CD4-positive, alpha-beta T cell (primary cell): ENCODE measurements at regions not wholly inside any gene's neighbourhood (a gene's known extent, or its start where the extent isn't known, plus 50 kb on each side); places are given as distances from the start of the nearest gene placed in this dataset.

ENCODE experiments used
- ATAC-seq: fragments of 200-7000 bp; cut with Tn5 transposase; one replicate; pipeline ENCODE4 v1.10.0; 2022; ENCODE audit warnings: mild to moderate bottlenecking; ENCODE audit not compliant: poor library complexity
- CTCF ChIA-PET: fragments of 350-600 bp; sonication (Branson Sonifier 250); formaldehyde crosslinking; loops from one replicate; lab custom pipeline; 2021; ENCODE audit warnings: antibody characterized with exemption, inconsistent platforms; lab: Charles Lee
- POLR2A ChIA-PET: fragments of 350-600 bp; sonication (Branson Sonifier 250); formaldehyde crosslinking; loops from one replicate; lab custom pipeline; 2021; ENCODE audit warnings: antibody characterized with exemption, inconsistent platforms; lab: Charles Lee
- DNase-seq, 14 experiments: peaks; one replicate each; pipeline ENCODE4 v3.0.0-alpha.2; 2013 to 2020; ENCODE audit warnings: mixed read lengths in 2 of 14
- H3K27ac ChIP-seq, 2 donors: one replicate each; pipeline versions ENCODE4 v1.5.1 to v1.7.0; 2013; ENCODE audit warnings: low read length in 2 of 2, low read depth in 1 of 2, mild to moderate bottlenecking in 1 of 2
- H3K27me3 ChIP-seq, 2 experiments: 1 replicate in 1 of 2; 2 replicates in 1 of 2; pipeline versions ENCODE4 v1.6.1 to v1.7.0; 2013; ENCODE audit warnings: low read length in 2 of 2, control low read depth in 1 of 2, mild to moderate bottlenecking in 1 of 2, moderate library complexity in 1 of 2; ENCODE audit not compliant: insufficient read depth in 2 of 2, control insufficient read depth in 1 of 2
- H3K36me3 ChIP-seq: one replicate; pipeline ENCODE4 v1.6.1; 2013; ENCODE audit warnings: low read length, control low read depth; ENCODE audit not compliant: insufficient read depth
- H3K4me1 ChIP-seq: one replicate; pipeline ENCODE4 v1.6.1; 2013; ENCODE audit warnings: low read length, control low read depth; ENCODE audit not compliant: insufficient read depth
- H3K4me3 ChIP-seq: one replicate; pipeline ENCODE4 v1.5.1; 2013; ENCODE audit warnings: mild to moderate bottlenecking, low read length, moderate library complexity
- H3K9me3 ChIP-seq, 2 experiments: 1 replicate in 1 of 2; 2 replicates in 1 of 2; pipeline versions ENCODE4 v1.6.1 to v1.7.0; 2013; ENCODE audit warnings: low read length in 2 of 2, mild to moderate bottlenecking in 2 of 2, control low read depth in 1 of 2, moderate library complexity in 1 of 2; ENCODE audit not compliant: control insufficient read depth in 1 of 2, insufficient read depth in 1 of 2
- H3K27ac Mint-ChIP-seq: one replicate; pipeline ENCODE4 v1.8.0; 2020; ENCODE audit warnings: mixed read lengths
- H3K27me3 Mint-ChIP-seq: one replicate; pipeline ENCODE4 v1.8.0; 2021; ENCODE audit warnings: mixed read lengths
- H3K36me3 Mint-ChIP-seq: one replicate; pipeline ENCODE4 v1.8.0; 2021; ENCODE audit warnings: low read depth, mixed read lengths
- H3K4me1 Mint-ChIP-seq: one replicate; pipeline ENCODE4 v1.8.0; 2021; ENCODE audit warnings: low read depth, mixed read lengths
- H3K4me3 Mint-ChIP-seq: one replicate; pipeline ENCODE4 v1.8.0; 2020; ENCODE audit warnings: mild to moderate bottlenecking, mixed read lengths
- H3K9me3 Mint-ChIP-seq: one replicate; pipeline ENCODE4 v1.8.0; 2020; ENCODE audit warnings: mixed read lengths
- CTCF ChIP-seq: fragments of 200-600 bp; IDR thresholded peaks from one replicate; pipeline ENCODE4 v1.8.0; 2022; ENCODE audit warnings: antibody characterized with exemption, mild to moderate bottlenecking
- intact Hi-C, 2 experiments: fragments of 100-400 bp; cut with DNase I in 1 of 2; cut with micrococcal nuclease in 1 of 2; formaldehyde crosslinking; loops; one replicate each; pipeline versions ENCODE4 v1.15.1 to v1.9.0; 2023 to 2025; cut with DNase I, micrococcal nuclease

DNA sequence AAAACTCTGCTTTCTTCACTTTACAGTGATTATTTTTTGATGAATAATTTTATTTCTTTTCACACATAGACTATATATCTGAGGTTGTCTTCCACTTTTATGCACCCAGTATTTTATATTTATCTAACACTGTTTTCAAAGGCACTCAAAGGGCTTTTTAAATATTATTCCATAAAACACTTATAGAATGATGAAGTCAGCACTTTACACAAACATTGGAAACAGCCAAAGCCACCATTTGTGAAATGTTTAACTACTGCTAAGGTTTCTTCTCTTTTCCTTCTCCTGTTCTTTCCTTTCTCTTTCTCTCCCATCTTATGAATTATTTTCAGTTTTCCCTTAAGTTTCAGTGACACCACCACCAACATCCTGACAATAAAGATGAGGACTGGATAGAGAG lies 317.7 kb upstream of the FAM78B start:
- Mint-ChIP-seq H3K36me3 (no peaks in the 10 kb centered on the region), H3K4me1 (no peaks in the 10 kb centered on the region), H3K9me3 (no peaks in the 10 kb centered on the region), H3K27ac (no peak overlapping the region), H3K27me3 (no peaks in the 10 kb centered on the region), H3K4me3 (no peak overlapping the region)
- Histone ChIP-seq H3K27ac (no peak overlapping the region), H3K9me3 (no peaks in the 10 kb centered on the region), H3K4me1 (peaks cover 11% of the 10 kb centered on the region), H3K4me3 (no peak overlapping the region), H3K36me3 (no peaks in the 10 kb centered on the region), H3K27me3 (no peaks in the 10 kb centered on the region)
- DNase-seq (no peak), ATAC-seq (no peak)
- POLR2A ChIA-PET = no interaction called here
- intact Hi-C loops = loop anchor here in 1 of 2 experiments (2.0 to 10.0 kb wide), 2 partner anchors 556 to 880 kb away; no protein-coding TSS in a partner anchor
- CTCF ChIA-PET = no interaction called here
- no peak for TF ChIP-seq CTCF

DNA sequence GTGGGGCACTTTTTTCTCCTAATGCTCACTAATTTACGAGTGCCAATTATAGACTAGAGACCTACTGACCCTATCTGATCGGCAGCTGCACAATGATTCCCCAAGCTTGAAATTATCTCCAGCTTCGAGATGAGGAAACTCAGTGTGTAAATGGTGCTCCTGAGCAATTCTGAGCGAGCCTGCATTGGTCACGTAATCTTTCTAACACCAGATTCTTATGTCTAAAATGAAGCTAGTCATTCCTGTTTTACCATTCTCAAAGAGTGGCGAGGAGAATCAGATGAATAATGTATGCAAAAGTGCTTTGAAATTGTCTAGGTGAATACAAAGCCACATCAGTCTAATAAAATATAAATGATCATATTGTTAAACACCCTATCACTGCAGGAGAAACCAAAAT lies 318.1 kb upstream of the FAM78B start:
- Histone ChIP-seq H3K36me3 (no peaks in the 10 kb centered on the region), H3K4me1 (peaks cover 14% of the 10 kb centered on the region), H3K4me3 (no peak overlapping the region), H3K27ac (no peak overlapping the region), H3K9me3 (no peaks in the 10 kb centered on the region), H3K27me3 (no peaks in the 10 kb centered on the region)
- H3K4me1 Mint-ChIP-seq = no peaks in the 10 kb centered on the region
- no peak overlapping the region for H3K27ac Mint-ChIP-seq
- CTCF ChIA-PET = no interaction called here
- intact Hi-C loops = loop anchor here in 1 of 2 experiments (2.0 to 10.0 kb wide), 2 partner anchors 556 to 880 kb away; no protein-coding TSS in a partner anchor
- no peaks in the 10 kb centered on the region for H3K36me3 Mint-ChIP-seq
- no peak for TF ChIP-seq CTCF
- DNase-seq (no peak), ATAC-seq (no peak)
- no peaks in the 10 kb centered on the region for H3K27me3 Mint-ChIP-seq
- POLR2A ChIA-PET = no interaction called here
- no peaks in the 10 kb centered on the region for H3K9me3 Mint-ChIP-seq
- H3K4me3 Mint-ChIP-seq = no peak overlapping the region

DNA sequence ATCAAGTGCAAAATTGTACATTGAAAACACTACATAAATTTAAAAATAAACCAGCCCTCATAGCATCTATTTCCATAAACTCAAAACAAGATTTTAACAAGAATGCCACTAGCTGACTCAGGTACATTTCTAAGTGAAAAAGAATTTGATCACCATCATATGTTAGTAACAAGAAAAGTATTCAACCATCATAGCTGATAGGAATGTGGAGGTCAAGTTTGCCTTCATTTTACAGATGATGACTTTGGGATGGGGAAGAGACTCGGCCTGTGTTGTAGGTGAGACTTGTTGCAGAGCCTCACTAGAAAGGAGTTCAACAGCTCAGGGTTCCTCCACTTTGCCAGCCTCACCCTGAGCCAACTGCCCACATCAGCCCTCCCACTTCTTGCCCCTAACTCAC lies 318.8 kb upstream of the FAM78B start:
- no peaks in the 10 kb centered on the region for H3K36me3 Mint-ChIP-seq
- ATAC-seq = no peak
- H3K36me3 ChIP-seq = no peaks in the 10 kb centered on the region
- intact Hi-C loops = loop anchor here in 1 of 2 experiments (2.0 to 10.0 kb wide), 2 partner anchors 557 to 881 kb away; no protein-coding TSS in a partner anchor
- no peak for DNase-seq
- H3K4me1 Mint-ChIP-seq = no peaks in the 10 kb centered on the region
- ChIA-PET POLR2A (no interaction called here), CTCF (no interaction called here)
- no peaks in the 10 kb centered on the region for H3K9me3 ChIP-seq
- no peak for TF ChIP-seq CTCF
- H3K4me3 Mint-ChIP-seq = no peak overlapping the region
- H3K9me3 Mint-ChIP-seq = no peaks in the 10 kb centered on the region
- no peak overlapping the region for H3K27ac Mint-ChIP-seq
- H3K27me3 ChIP-seq = no peaks in the 10 kb centered on the region
- peaks cover 20% of the 10 kb centered on the region for H3K4me1 ChIP-seq
- H3K4me3 ChIP-seq = no peak overlapping the region
- no peaks in the 10 kb centered on the region for H3K27me3 Mint-ChIP-seq
- no peak overlapping the region for H3K27ac ChIP-seq
